A549 (cell line): ENCODE measurements at regions not wholly inside any gene's neighbourhood (a gene's known extent, or its start where the extent isn't known, plus 50 kb on each side); places are given as distances from the start of the nearest gene placed in this dataset.

Experiments used
- ATAC-seq, 2 experiments: fragments of 200-7000 bp in 1 of 2; fragments of >200 bp in 1 of 2; cut with Nextera tagmentation in 1 of 2; cut with Tn5 transposase in 1 of 2; 3 replicates each; pipeline versions ENCODE4 v1.8.0 to v1.9.1; 2018 to 2020; ENCODE audit warnings: mild to moderate bottlenecking in 1 of 2, moderate library complexity in 1 of 2
- CTCF ChIA-PET: fragments of 300-600 bp; sonication (Branson Sonifier 250); formaldehyde crosslinking; extraction: SDS; loops from one replicate; lab custom pipeline; 2021; ENCODE audit warnings: antibody characterized with exemption, inconsistent platforms; lab: Yijun Ruan, JAX
- POLR2A ChIA-PET: fragments of 350-600 bp; formaldehyde crosslinking; extraction: SDS; loops from one replicate; lab custom pipeline; 2021; ENCODE audit warnings: antibody characterized with exemption, inconsistent platforms; lab: Yijun Ruan, JAX
- DNase-seq, 2 experiments: peaks; one replicate each; pipeline versions ENCODE4 v3.0.0 to v3.0.0-alpha.2; 2011 to 2016; ENCODE audit warnings: low read depth in 1 of 2, low spot score in 1 of 2
- FAIRE-seq: peaks from 2 replicates; lab custom pipeline; 2011; peaks lifted over from hg19 to GRCh38; lab: Jason Lieb, UNC
- H3K27ac ChIP-seq, 2 experiments: fragments of >200 bp; sonication (Bioruptor Twin); formaldehyde crosslinking; 3 replicates each; pipeline ENCODE4 v1.5.1; 2016 to 2017
- H3K4me1 ChIP-seq: fragments of >200 bp; sonication (Bioruptor Twin); formaldehyde crosslinking; 3 replicates; pipeline ENCODE4 v1.6.1; 2016
- H3K4me2 ChIP-seq: fragments of >200 bp; sonication (Bioruptor Twin); formaldehyde crosslinking; 3 replicates; pipeline ENCODE4 v1.6.1; 2016
- H3K4me3 ChIP-seq: fragments of >200 bp; sonication (Bioruptor Twin); formaldehyde crosslinking; 3 replicates; pipeline ENCODE4 v1.5.1; 2016
- H3K9me3 ChIP-seq: fragments of >200 bp; sonication (Bioruptor Twin); formaldehyde crosslinking; 3 replicates; pipeline ENCODE4 v1.6.1; 2016
- ATOH8 ChIP-seq: fragments of 250-450 bp; sonication (Bioruptor Pico); IDR thresholded peaks from 2 replicates; pipeline ENCODE4 v1.5.0; 2020; ENCODE audit warnings: low read depth, mild to moderate bottlenecking, moderate library complexity
- BCL3 ChIP-seq: fragments of >200 bp; sonication (Bioruptor Twin); formaldehyde crosslinking; IDR thresholded peaks from 3 replicates; pipeline ENCODE4 v1.6.1; 2016
- CBX2 ChIP-seq: fragments of 200-600 bp; sonication (generic); IDR thresholded peaks from 2 replicates; pipeline ENCODE4 v1.6.1; 2016; ENCODE audit warnings: low read depth, mild to moderate bottlenecking, borderline replicate concordance
- CEBPB ChIP-seq, 2 experiments: fragments of >200 bp in 1 of 2; sonication (Bioruptor Twin) in 1 of 2; formaldehyde crosslinking in 1 of 2; IDR thresholded peaks; 2 replicates each; pipeline ENCODE4 v1.6.1; 2012 to 2016
- CHD4 ChIP-seq: fragments of 200-600 bp; sonication (generic); IDR thresholded peaks from 2 replicates; pipeline ENCODE4 v1.6.1; 2016; ENCODE audit warnings: antibody characterized with exemption, mild to moderate bottlenecking, borderline replicate concordance
- CTCF ChIP-seq: fragments of >200 bp; sonication (Bioruptor Twin); formaldehyde crosslinking; IDR thresholded peaks from 3 replicates; pipeline ENCODE4 v1.5.1; 2016
- ELK1 ChIP-seq: fragments of 150-350 bp; IDR thresholded peaks from 2 replicates; pipeline ENCODE4 v1.6.1; 2014; ENCODE audit warnings: low read depth, mild to moderate bottlenecking, low read length
- ESRRA ChIP-seq: fragments of 150-350 bp; IDR thresholded peaks from 2 replicates; pipeline ENCODE4 v1.6.1; 2014; ENCODE audit warnings: mild to moderate bottlenecking, low read length, borderline replicate concordance
- GATA3 ChIP-seq: IDR thresholded peaks from 2 replicates; pipeline ENCODE4 v1.6.1; 2012; ENCODE audit warnings: borderline replicate concordance
- HEYL ChIP-seq: fragments of 250-450 bp; sonication (Bioruptor Pico); IDR thresholded peaks from 2 replicates; pipeline ENCODE4 v1.8.0; 2021; ENCODE audit warnings: mild to moderate bottlenecking, moderate library complexity
- HMGXB4 ChIP-seq: fragments of 250-450 bp; sonication (Bioruptor Pico); IDR thresholded peaks from 2 replicates; pipeline ENCODE4 v1.5.0; 2021; ENCODE audit warnings: mild to moderate bottlenecking, moderate library complexity, borderline replicate concordance
- HOXB5 ChIP-seq: fragments of 250-450 bp; sonication (Bioruptor Pico); IDR thresholded peaks from 2 replicates; pipeline ENCODE4 v1.5.0; 2020; ENCODE audit warnings: mild to moderate bottlenecking, moderate library complexity
- KDM1A ChIP-seq: fragments of 200-600 bp; sonication (generic); IDR thresholded peaks from 2 replicates; pipeline ENCODE4 v1.6.1; 2016; ENCODE audit warnings: low read depth, mild to moderate bottlenecking
- MAX ChIP-seq: IDR thresholded peaks from 2 replicates; pipeline ENCODE4 v1.6.1; 2012
- MAZ ChIP-seq: fragments of 150-350 bp; IDR thresholded peaks from 2 replicates; pipeline ENCODE4 v1.6.1; 2014; ENCODE audit warnings: antibody characterized with exemption, low read depth, low read length, borderline replicate concordance
- NPAS2 ChIP-seq: fragments of 250-450 bp; sonication (Bioruptor Pico); IDR thresholded peaks from 2 replicates; pipeline ENCODE4 v1.8.0; 2022; ENCODE audit warnings: mild to moderate bottlenecking, moderate library complexity, borderline replicate concordance
- NR3C1 ChIP-seq: fragments of >200 bp; sonication (Bioruptor Twin); formaldehyde crosslinking; IDR thresholded peaks from 3 replicates; pipeline ENCODE4 v1.6.1; 2017
- RAD21 ChIP-seq, 2 experiments: fragments of >200 bp in 1 of 2; sonication (Bioruptor Twin) in 1 of 2; formaldehyde crosslinking in 1 of 2; IDR thresholded peaks in 1 of 2; conservative IDR thresholded peaks in 1 of 2; 2 replicates in 1 of 2; 3 replicates in 1 of 2; pipeline ENCODE4 v1.6.1; 2012 to 2018; ENCODE audit warnings: inconsistent platforms in 1 of 2
- SMC3 ChIP-seq: fragments of >200 bp; sonication (Bioruptor Twin); formaldehyde crosslinking; IDR thresholded peaks from 3 replicates; pipeline ENCODE4 v1.6.1; 2018; ENCODE audit warnings: inconsistent platforms
- TP53 ChIP-seq: fragments of 250-450 bp; sonication (Bioruptor Pico); IDR thresholded peaks from 2 replicates; pipeline ENCODE4 v1.5.0; 2021; ENCODE audit warnings: mild to moderate bottlenecking, moderate library complexity
- WGBS: methylation state at CpG from one replicate; pipeline ENCODE4 v1.1.6; 2017; ENCODE audit errors: missing lambda C conversion rate; 5-methylcytosine and 5-hydroxymethylcytosine counted together

- ChIA-PET POLR2A (no interaction called here), CTCF (no interaction called here)
- peak; percentile 34 to 81; a peak in 3 of 6 replicates for ATAC-seq
- no peak overlapping the region for H3K4me2 ChIP-seq
- WGBS, result 44% methylated on average over 7 of the region's 7 CpGs
- H3K27ac ChIP-seq, result no peak overlapping the region
- H3K9me3 ChIP-seq, result no peaks in the 10 kb centered on the region
- peak; percentile 26 to 28 for DNase-seq
- no peak for FAIRE-seq
- TF ChIP-seq SMC3 (peak; percentile 50), RAD21 (conservative IDR thresholded peaks at IDR 0.05 in 1 of 2, IDR thresholded peaks at IDR 0.05 in 1 of 2) (peak; percentile 48 to 55), CTCF (peak; percentile 53), NR3C1 (no peak), ATOH8 (CRISPR knock-in tag) (no peak), TP53 (CRISPR knock-in tag) (no peak), CEBPB (IDR thresholded peaks at IDR 0.05) (0 out of 4 replicates have a peak, but pooled peaks of 1 of the 2 experiments have one; percentile 13)
- peaks cover 1% of the 10 kb centered on the region; the same call in 1 of the 3 replicates for H3K4me1 ChIP-seq
- H3K4me3 ChIP-seq, result no peak overlapping the region
Observed at GRCh38 chr5:106121972-106122605, 1548.6 kb downstream of the EFNA5 start.

GRCh38 chr5:106116682-106117081, 1554.1 kb downstream of the EFNA5 start:
- TF ChIP-seq ELK1, result no peak
- no peak for TF ChIP-seq NR3C1
- TF ChIP-seq MAZ, result no peak
- TF ChIP-seq NPAS2 (CRISPR knock-in tag), result no peak
- no peak for TF ChIP-seq ESRRA
- TF ChIP-seq MAX, result no peak
- TF ChIP-seq HMGXB4 (CRISPR knock-in tag), result no peak
- TF ChIP-seq CTCF, result no peak
- no peak for TF ChIP-seq HOXB5 (CRISPR knock-in tag)
- no peak for TF ChIP-seq GATA3
- TF ChIP-seq BCL3, result no peak
- TF ChIP-seq HEYL (CRISPR knock-in tag), result no peak
- no peak for TF ChIP-seq CHD4
- no peak for TF ChIP-seq CBX2
- TF ChIP-seq KDM1A, result no peak
- H3K4me2 ChIP-seq, result peak overlapping the region; percentile 58

More at GRCh38 chr5:106116682-106117081, 1554.1 kb downstream of the EFNA5 start:
- peaks cover 9% of the 10 kb centered on the region; the same call in 1 of the 3 replicates for H3K4me1 ChIP-seq
- no peaks in the 10 kb centered on the region for H3K9me3 ChIP-seq
- ChIA-PET POLR2A (interaction anchor here (0.6 kb wide), 1 partner anchor 65 kb away, joined by 3 read pairs; no protein-coding TSS in a partner anchor), CTCF (no interaction called here)
- DNase-seq, result no peak
- no peak for FAIRE-seq
- 26% methylated on average over 3 of the region's 3 CpGs for WGBS
- no peak overlapping the region for H3K27ac ChIP-seq
- no peak for ATAC-seq
- no peak overlapping the region for H3K4me3 ChIP-seq
